ENCODE measurements at regions not wholly inside any gene's neighbourhood (a gene's known extent, or its start where the extent isn't known, plus 50 kb on each side); places are given as distances from the start of the nearest gene placed in this dataset.

GRCh38 chr1:89451011-89451410, 73.6 kb upstream of the LRRC8B start:
- no peak overlapping the region for H3K4me3 ChIP-seq (ENCODE audit: low read length in 2 of 2)
- H3K9ac ChIP-seq (ENCODE audit: low read depth, low read length, poor library complexity), result no peak overlapping the region
- H3K79me1 ChIP-seq (ENCODE audit: low read depth, low read length), result no peaks in the 10 kb centered on the region
- H3K4ac ChIP-seq (ENCODE audit: low read length), result no peak overlapping the region
- no peaks in the 10 kb centered on the region for H3K9me3 ChIP-seq (replicated peaks in 1 of 2; ENCODE audit: control insufficient read depth in 2 of 2, insufficient read depth in 1 of 2, low read depth in 1 of 2, low read length in 2 of 2)
- no peak overlapping the region for H2BK5ac ChIP-seq (ENCODE audit: low read length)
- H3K27ac ChIP-seq (replicated peaks; ENCODE audit: low read length), result no peak overlapping the region
- no peak overlapping the region for H2BK15ac ChIP-seq (ENCODE audit: low read length)
- no peak overlapping the region for H4K8ac ChIP-seq (ENCODE audit: low read depth, low read length)
- WGBS, 2 donors (ENCODE audit: extremely low coverage in 2 of 2, insufficient read length in 2 of 2, insufficient replicate concordance in 1 of 2), result no CpG with 5 or more reads among the region's 2 CpGs
- no peaks in the 10 kb centered on the region for H3K4me1 ChIP-seq (ENCODE audit: control insufficient read depth in 2 of 2, insufficient read depth in 1 of 2, low read depth in 1 of 2, low read length in 2 of 2)
- no peaks in the 10 kb centered on the region for H3K36me3 ChIP-seq (replicated peaks in 1 of 2; ENCODE audit: control insufficient read depth in 2 of 2, insufficient read depth in 2 of 2, low read length in 2 of 2)
- DNase-seq (ENCODE audit: low spot score), result no peak
- no peak overlapping the region for H2BK12ac ChIP-seq (ENCODE audit: low read length)
- no peak overlapping the region for H3K23ac ChIP-seq (ENCODE audit: low read depth, low read length, poor library complexity)
- no peak overlapping the region for H2BK120ac ChIP-seq (ENCODE audit: low read depth, low read length)
- H3K4me2 ChIP-seq (ENCODE audit: insufficient read depth, low read length, poor library complexity, severe bottlenecking), result no peak overlapping the region
- no peak overlapping the region for H3K18ac ChIP-seq (ENCODE audit: low read length)
- H3K27me3 ChIP-seq (ENCODE audit: control insufficient read depth in 3 of 3, insufficient read depth in 3 of 3, low read depth in 1 of 3, low read length in 3 of 3), result no peaks in the 10 kb centered on the region
- no peak overlapping the region for H4K91ac ChIP-seq (ENCODE audit: low read depth, low read length, poor library complexity)
- H2AK5ac ChIP-seq (ENCODE audit: low read depth, low read length), result no peak overlapping the region
- no peak overlapping the region for H2AFZ ChIP-seq (ENCODE audit: low read length)
- no peak overlapping the region for H3K14ac ChIP-seq (ENCODE audit: low read length)

- no peak overlapping the region for H3K23ac ChIP-seq (ENCODE audit: low read depth, low read length, poor library complexity)
Measured at GRCh38 chr1:89453123-89453972, 71.3 kb upstream of the LRRC8B start.

GRCh38 chr1:89454845-89455521, 69.6 kb upstream of the LRRC8B start:
- H2BK120ac ChIP-seq (ENCODE audit: low read depth, low read length), result no peak overlapping the region
- WGBS, 2 donors (ENCODE audit: extremely low coverage in 2 of 2, insufficient read length in 2 of 2, insufficient replicate concordance in 1 of 2), result no CpG with 5 or more reads among the region's 7 CpGs
- H3K14ac ChIP-seq (ENCODE audit: low read length), result no peak overlapping the region
- no peaks in the 10 kb centered on the region for H3K27me3 ChIP-seq (ENCODE audit: control insufficient read depth in 3 of 3, insufficient read depth in 3 of 3, low read depth in 1 of 3, low read length in 3 of 3)
- no peak overlapping the region for H3K27ac ChIP-seq (replicated peaks; ENCODE audit: low read length)
- no peaks in the 10 kb centered on the region for H3K36me3 ChIP-seq (replicated peaks in 1 of 2; ENCODE audit: control insufficient read depth in 2 of 2, insufficient read depth in 2 of 2, low read length in 2 of 2)
- no peaks in the 10 kb centered on the region for H3K9me3 ChIP-seq (replicated peaks in 1 of 2; ENCODE audit: control insufficient read depth in 2 of 2, insufficient read depth in 1 of 2, low read depth in 1 of 2, low read length in 2 of 2)
- no peak overlapping the region for H3K4me2 ChIP-seq (ENCODE audit: insufficient read depth, low read length, poor library complexity, severe bottlenecking)
- H3K79me1 ChIP-seq (ENCODE audit: low read depth, low read length), result no peaks in the 10 kb centered on the region
- no peak overlapping the region for H2BK5ac ChIP-seq (ENCODE audit: low read length)
- no peak overlapping the region for H4K91ac ChIP-seq (ENCODE audit: low read depth, low read length, poor library complexity)
- no peak overlapping the region for H2BK12ac ChIP-seq (ENCODE audit: low read length)
- H2BK15ac ChIP-seq (ENCODE audit: low read length), result no peak overlapping the region
- H3K4me1 ChIP-seq (ENCODE audit: control insufficient read depth in 2 of 2, insufficient read depth in 1 of 2, low read depth in 1 of 2, low read length in 2 of 2), result peaks cover 0 to 4% of the 10 kb centered on the region in 2 donors
- H3K9ac ChIP-seq (ENCODE audit: low read depth, low read length, poor library complexity), result no peak overlapping the region
- peak overlapping the region; percentile 15 for H2AFZ ChIP-seq (ENCODE audit: low read length)
- H2AK5ac ChIP-seq (ENCODE audit: low read depth, low read length), result no peak overlapping the region
- peak; percentile 36 for DNase-seq (ENCODE audit: low spot score)
- H3K23ac ChIP-seq (ENCODE audit: low read depth, low read length, poor library complexity), result no peak overlapping the region
- no peak overlapping the region for H4K8ac ChIP-seq (ENCODE audit: low read depth, low read length)
- H3K4me3 ChIP-seq (ENCODE audit: low read length in 2 of 2), result no peak overlapping the region
- peak overlapping the region; percentile 59 for H3K18ac ChIP-seq (ENCODE audit: low read length)
- H3K4ac ChIP-seq (ENCODE audit: low read length), result no peak overlapping the region

More at GRCh38 chr1:89453123-89453972, 71.3 kb upstream of the LRRC8B start:
- peak overlapping the region; percentile 53 for H3K9ac ChIP-seq (ENCODE audit: low read depth, low read length, poor library complexity)
- no peak overlapping the region for H3K18ac ChIP-seq (ENCODE audit: low read length)
- H3K4ac ChIP-seq (ENCODE audit: low read length), result no peak overlapping the region
- H4K91ac ChIP-seq (ENCODE audit: low read depth, low read length, poor library complexity), result no peak overlapping the region
- H2BK12ac ChIP-seq (ENCODE audit: low read length), result no peak overlapping the region
- H3K27ac ChIP-seq (replicated peaks; ENCODE audit: low read length), result no peak overlapping the region
- no peaks in the 10 kb centered on the region for H3K27me3 ChIP-seq (ENCODE audit: control insufficient read depth in 3 of 3, insufficient read depth in 3 of 3, low read depth in 1 of 3, low read length in 3 of 3)
- WGBS, 2 donors (ENCODE audit: extremely low coverage in 2 of 2, insufficient read length in 2 of 2, insufficient replicate concordance in 1 of 2), result no CpG with 5 or more reads among the region's 9 CpGs
- H2BK120ac ChIP-seq (ENCODE audit: low read depth, low read length), result no peak overlapping the region
- no peak for DNase-seq (ENCODE audit: low spot score)
- no peak overlapping the region for H3K4me3 ChIP-seq (ENCODE audit: low read length in 2 of 2)
- no peaks in the 10 kb centered on the region for H3K79me1 ChIP-seq (ENCODE audit: low read depth, low read length)
- no peak overlapping the region for H2BK15ac ChIP-seq (ENCODE audit: low read length)
- no peak overlapping the region for H2BK5ac ChIP-seq (ENCODE audit: low read length)
- H2AK5ac ChIP-seq (ENCODE audit: low read depth, low read length), result no peak overlapping the region
- H3K4me1 ChIP-seq (ENCODE audit: control insufficient read depth in 2 of 2, insufficient read depth in 1 of 2, low read depth in 1 of 2, low read length in 2 of 2), result peaks cover 0 to 4% of the 10 kb centered on the region in 2 donors
- H2AFZ ChIP-seq (ENCODE audit: low read length), result no peak overlapping the region
- no peak overlapping the region for H3K14ac ChIP-seq (ENCODE audit: low read length)
- no peaks in the 10 kb centered on the region for H3K9me3 ChIP-seq (replicated peaks in 1 of 2; ENCODE audit: control insufficient read depth in 2 of 2, insufficient read depth in 1 of 2, low read depth in 1 of 2, low read length in 2 of 2)
- no peaks in the 10 kb centered on the region for H3K36me3 ChIP-seq (replicated peaks in 1 of 2; ENCODE audit: control insufficient read depth in 2 of 2, insufficient read depth in 2 of 2, low read length in 2 of 2)
- H4K8ac ChIP-seq (ENCODE audit: low read depth, low read length), result no peak overlapping the region
- no peak overlapping the region for H3K4me2 ChIP-seq (ENCODE audit: insufficient read depth, low read length, poor library complexity, severe bottlenecking)

DNA sequence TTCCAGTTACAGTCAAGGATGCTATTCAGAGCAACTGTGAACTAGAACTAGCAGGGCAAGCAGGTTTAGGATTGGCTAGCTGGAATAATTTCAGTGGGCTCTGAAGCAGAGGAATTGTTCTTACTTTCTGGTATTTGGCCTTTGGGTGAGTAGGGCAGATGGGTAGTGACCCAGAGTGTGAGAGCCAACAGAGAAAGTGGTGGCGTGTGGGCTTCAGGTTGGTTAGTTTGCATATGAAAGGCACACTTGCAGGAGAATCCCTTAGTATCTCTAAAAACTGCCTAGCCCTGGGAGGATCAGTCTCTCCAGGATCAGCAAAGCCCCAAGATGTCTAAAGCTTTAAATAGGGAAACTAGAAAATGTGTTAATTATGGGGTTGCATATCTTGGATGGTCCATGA, 67.6 kb upstream of the LRRC8B start:
- no peak overlapping the region for H3K4me2 ChIP-seq (ENCODE audit: insufficient read depth, low read length, poor library complexity, severe bottlenecking)
- H3K27me3 ChIP-seq (ENCODE audit: control insufficient read depth in 3 of 3, insufficient read depth in 3 of 3, low read depth in 1 of 3, low read length in 3 of 3), result peaks cover 0 to 3% (median 0%) of the 10 kb centered on the region in 3 experiments
- no peak overlapping the region for H2AK5ac ChIP-seq (ENCODE audit: low read depth, low read length)
- H3K9ac ChIP-seq (ENCODE audit: low read depth, low read length, poor library complexity), result no peak overlapping the region
- no peak overlapping the region for H3K4me3 ChIP-seq (ENCODE audit: low read length in 2 of 2)
- H3K79me1 ChIP-seq (ENCODE audit: low read depth, low read length), result no peaks in the 10 kb centered on the region
- no peak overlapping the region for H3K4ac ChIP-seq (ENCODE audit: low read length)
- no peak overlapping the region for H3K14ac ChIP-seq (ENCODE audit: low read length)
- H3K4me1 ChIP-seq (ENCODE audit: control insufficient read depth in 2 of 2, insufficient read depth in 1 of 2, low read depth in 1 of 2, low read length in 2 of 2), result peaks cover 0 to 4% of the 10 kb centered on the region in 2 donors
- H3K9me3 ChIP-seq (replicated peaks in 1 of 2; ENCODE audit: control insufficient read depth in 2 of 2, insufficient read depth in 1 of 2, low read depth in 1 of 2, low read length in 2 of 2), result no peaks in the 10 kb centered on the region
- H2AFZ ChIP-seq (ENCODE audit: low read length), result no peak overlapping the region
- WGBS, 2 donors (ENCODE audit: extremely low coverage in 2 of 2, insufficient read length in 2 of 2, insufficient replicate concordance in 1 of 2), result no CpG with 5 or more reads among the region's 1 CpG
- DNase-seq (ENCODE audit: low spot score), result no peak
- H3K27ac ChIP-seq (replicated peaks; ENCODE audit: low read length), result no peak overlapping the region
- no peak overlapping the region for H2BK12ac ChIP-seq (ENCODE audit: low read length)
- H2BK15ac ChIP-seq (ENCODE audit: low read length), result no peak overlapping the region
- H3K36me3 ChIP-seq (replicated peaks in 1 of 2; ENCODE audit: control insufficient read depth in 2 of 2, insufficient read depth in 2 of 2, low read length in 2 of 2), result no peaks in the 10 kb centered on the region
- no peak overlapping the region for H2BK5ac ChIP-seq (ENCODE audit: low read length)
- H4K91ac ChIP-seq (ENCODE audit: low read depth, low read length, poor library complexity), result no peak overlapping the region
- H2BK120ac ChIP-seq (ENCODE audit: low read depth, low read length), result no peak overlapping the region
- no peak overlapping the region for H3K18ac ChIP-seq (ENCODE audit: low read length)
- H4K8ac ChIP-seq (ENCODE audit: low read depth, low read length), result no peak overlapping the region
- H3K23ac ChIP-seq (ENCODE audit: low read depth, low read length, poor library complexity), result no peak overlapping the region

Data from neuronal stem cell (in vitro differentiated cells).